ENCODE measurements at regions not wholly inside any gene's neighbourhood (a gene's known extent, or its start where the extent isn't known, plus 50 kb on each side); places are given as distances from the start of the nearest gene placed in this dataset.

- no peak for DNase-seq (ENCODE audit: low spot score)
- no peak for TF ChIP-seq CTCF (IDR thresholded peaks at IDR 0.05; ENCODE audit: extremely low read depth, insufficient read depth, missing control alignments)
- in situ Hi-C loops (cut with MboI; ENCODE audit: low pct_unique_long_range_greater_than_20kb, low sequenced_read_pairs, unreplicated experiment) = no loop called here
Measured at GRCh38 chr12:3990501-3991280, 117.5 kb upstream of the PARP11 start.

GRCh38 chr12:3989218-3989550, 116.0 kb upstream of the PARP11 start:
- no peak for TF ChIP-seq CTCF (IDR thresholded peaks at IDR 0.05; ENCODE audit: extremely low read depth, insufficient read depth, missing control alignments)
- in situ Hi-C loops (cut with MboI; ENCODE audit: low pct_unique_long_range_greater_than_20kb, low sequenced_read_pairs, unreplicated experiment) = loop anchor here (10.0 kb wide), 1 partner anchor 286 kb away; the partner anchor contains the start of gene CCND2
- peak; percentile 29 for DNase-seq (ENCODE audit: low spot score)

- DNase-seq (ENCODE audit: low spot score) = peak; percentile 51
- in situ Hi-C loops (cut with MboI; ENCODE audit: low pct_unique_long_range_greater_than_20kb, low sequenced_read_pairs, unreplicated experiment) = loop anchor here (10.0 kb wide), 1 partner anchor 286 kb away; the partner anchor contains the start of gene CCND2
- TF ChIP-seq CTCF (IDR thresholded peaks at IDR 0.05; ENCODE audit: extremely low read depth, insufficient read depth, missing control alignments) = no peak
Measured at GRCh38 chr12:3988519-3989217, 115.5 kb upstream of the PARP11 start.

- DNase-seq (ENCODE audit: low spot score) = no peak
- in situ Hi-C loops (cut with MboI; ENCODE audit: low pct_unique_long_range_greater_than_20kb, low sequenced_read_pairs, unreplicated experiment) = loop anchor here (10.0 kb wide), 1 partner anchor 287 kb away; the partner anchor contains the start of gene CCND2
- no peak for TF ChIP-seq CTCF (IDR thresholded peaks at IDR 0.05; ENCODE audit: extremely low read depth, insufficient read depth, missing control alignments)
Measured at GRCh38 chr12:3987571-3987970, 114.4 kb upstream of the PARP11 start.

- no peak for DNase-seq (ENCODE audit: low spot score)
- in situ Hi-C loops (cut with MboI; ENCODE audit: low pct_unique_long_range_greater_than_20kb, low sequenced_read_pairs, unreplicated experiment) = loop anchor here (10.0 kb wide), 1 partner anchor 294 kb away; the partner anchor contains the start of gene CCND2
- TF ChIP-seq CTCF (IDR thresholded peaks at IDR 0.05; ENCODE audit: extremely low read depth, insufficient read depth, missing control alignments) = no peak
Measured at GRCh38 chr12:3980504-3981272, 107.5 kb upstream of the PARP11 start.

GRCh38 chr12:3977621-3978020, 104.4 kb upstream of the PARP11 start:
- in situ Hi-C loops (cut with MboI; ENCODE audit: low pct_unique_long_range_greater_than_20kb, low sequenced_read_pairs, unreplicated experiment) = no loop called here
- no peak for TF ChIP-seq CTCF (IDR thresholded peaks at IDR 0.05; ENCODE audit: extremely low read depth, insufficient read depth, missing control alignments)
- DNase-seq (ENCODE audit: low spot score) = no peak
